Kidney capillary endothelial cell (primary cell): ENCODE measurements at regions not wholly inside any gene's neighbourhood (a gene's known extent, or its start where the extent isn't known, plus 50 kb on each side); places are given as distances from the start of the nearest gene placed in this dataset.
A peak's percentile ranks its signal among the peaks of the same experiment; 100 is the strongest.
"Not testable (repeated sequence)": the region's sequence is repeated elsewhere in the genome, so short reads cannot be mapped to it uniquely, and the experiment has no call there.

Source experiments
- DNase-seq: peaks from one replicate; pipeline ENCODE4 v3.0.0-alpha.2; 2018; ENCODE audit warnings: low spot score

DNA sequence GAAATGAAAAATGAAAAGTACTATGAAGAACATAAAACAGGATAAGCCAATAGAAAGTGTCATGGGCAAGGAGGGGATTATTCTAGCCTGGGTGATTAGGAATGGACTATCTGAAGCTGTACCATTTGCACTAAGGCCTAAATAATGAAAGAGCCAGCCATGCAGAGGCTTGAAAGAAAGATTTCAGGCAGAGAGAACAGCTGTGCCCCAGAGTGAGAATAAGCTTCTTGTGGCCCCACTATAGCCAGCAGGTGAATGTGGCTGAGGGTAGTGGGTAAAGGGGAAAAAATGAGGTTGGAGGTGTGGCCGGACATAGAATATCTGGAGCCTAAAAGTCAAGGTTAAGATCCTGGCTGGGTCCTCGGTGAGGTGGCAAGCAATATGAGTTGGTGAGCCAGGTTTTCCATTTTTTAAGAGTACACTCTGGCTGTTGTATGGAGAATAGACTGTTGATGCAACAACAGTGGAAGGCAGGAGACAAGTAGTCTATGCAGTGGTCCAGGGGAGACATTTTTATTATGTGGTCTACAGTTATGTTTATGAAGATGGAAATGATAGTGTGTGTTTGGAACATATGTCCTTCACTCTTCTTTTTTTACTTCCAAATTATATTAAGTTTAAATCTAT lies 135.2 kb upstream of the SETBP1 start:
- no peak for DNase-seq

DNA sequence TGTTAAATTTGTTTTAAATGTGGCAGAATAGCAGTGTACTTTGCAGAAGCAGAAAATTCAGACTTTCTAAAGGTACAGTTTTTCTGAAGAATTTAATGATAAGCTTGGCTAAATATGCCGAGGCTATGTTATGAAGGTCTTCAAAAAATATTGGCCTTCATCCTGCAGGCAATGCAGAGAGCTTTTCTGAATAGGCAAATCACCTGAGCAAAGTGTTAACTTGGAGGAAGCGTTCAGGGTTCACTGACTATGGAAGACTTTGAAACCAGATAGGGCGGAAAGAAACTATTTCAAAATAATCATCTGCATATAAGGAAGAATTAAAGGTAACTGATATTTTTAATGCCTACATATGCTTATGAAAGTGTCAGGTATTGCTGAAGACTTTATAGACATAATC lies 133.7 kb upstream of the SETBP1 start:
- DNase-seq = no peak

DNA sequence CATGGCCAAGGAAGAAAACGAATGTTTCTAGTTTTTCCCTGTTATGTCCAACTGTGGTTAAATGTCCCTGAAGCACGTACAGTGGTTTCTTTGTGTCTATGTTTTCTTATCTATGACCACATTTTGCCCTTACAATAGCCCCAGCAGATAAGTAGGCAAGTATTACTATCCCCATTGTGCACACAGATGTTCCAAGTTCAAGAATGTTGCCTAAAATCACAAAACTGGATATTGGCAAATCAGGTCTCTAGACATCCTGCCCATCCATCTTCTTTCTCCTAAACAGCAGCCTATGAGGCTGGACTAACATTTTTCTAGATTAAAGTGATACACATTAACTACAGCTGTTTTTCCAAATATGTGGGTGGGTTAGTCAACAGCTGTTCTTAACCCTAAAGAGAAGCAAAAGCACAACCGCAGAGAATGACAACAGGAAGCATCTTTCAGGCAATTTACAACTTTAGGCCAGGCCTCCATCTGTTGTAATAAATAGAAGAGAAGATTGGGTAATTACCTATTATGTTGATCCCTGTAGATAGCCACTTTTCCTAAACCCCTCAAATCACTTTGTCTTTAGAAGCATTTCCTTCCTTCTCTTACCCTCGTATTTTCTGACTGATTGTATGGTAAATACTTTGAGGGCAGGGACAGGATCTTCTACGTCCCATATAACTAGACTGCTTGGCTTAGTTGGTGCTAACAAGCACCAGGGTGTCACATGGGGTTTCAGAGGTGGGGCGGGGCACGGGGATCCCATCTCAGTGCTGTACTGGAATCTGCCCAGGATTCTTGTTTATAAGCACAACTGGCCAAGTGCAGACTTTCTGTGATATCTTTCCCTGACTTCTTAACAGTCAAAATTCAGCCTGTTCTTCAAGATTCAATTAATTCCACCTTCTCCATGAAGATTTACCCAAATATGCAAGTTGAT lies 132.1 kb upstream of the SETBP1 start:
- no peak for DNase-seq

DNA sequence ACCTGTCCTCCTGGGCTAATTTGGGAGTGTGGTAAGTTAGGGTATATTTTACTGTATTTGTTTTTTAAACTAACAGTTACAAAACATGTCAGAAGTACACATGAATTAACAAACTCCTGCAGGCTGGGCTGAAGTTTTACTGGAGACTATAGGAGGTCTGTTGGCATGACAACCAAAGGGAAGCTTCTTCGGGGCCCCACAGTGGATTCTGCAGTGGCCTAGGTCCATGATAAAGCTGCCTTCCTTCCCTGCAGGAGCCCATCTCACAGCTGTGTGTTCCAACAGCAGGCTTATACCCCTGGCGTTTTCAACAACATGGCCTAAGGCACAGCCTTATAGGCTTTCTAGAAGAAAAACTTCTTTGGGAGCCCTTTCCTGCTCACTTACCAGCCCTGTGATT lies 128.0 kb upstream of the SETBP1 start:
- no peak for DNase-seq

DNA sequence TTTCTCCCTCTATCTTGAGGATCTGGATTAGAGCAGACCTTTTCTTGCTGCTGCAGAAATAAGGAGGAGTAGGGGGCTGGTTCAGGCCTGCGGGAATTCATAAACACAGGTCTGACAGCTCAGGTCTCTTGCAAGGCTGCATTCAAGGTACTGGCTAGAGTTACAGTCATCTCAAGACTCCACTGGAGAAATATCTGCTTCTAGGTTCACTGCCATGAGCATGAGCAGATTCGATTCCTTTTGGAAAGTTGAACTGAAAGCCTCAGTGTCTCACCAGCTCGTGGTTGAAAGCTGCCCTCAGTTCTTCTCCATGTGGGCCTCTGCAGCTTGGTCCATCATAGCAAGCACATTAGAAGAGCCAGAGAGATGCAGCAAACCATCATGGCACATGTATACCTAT lies 124.4 kb upstream of the SETBP1 start:
- DNase-seq = no peak

DNA sequence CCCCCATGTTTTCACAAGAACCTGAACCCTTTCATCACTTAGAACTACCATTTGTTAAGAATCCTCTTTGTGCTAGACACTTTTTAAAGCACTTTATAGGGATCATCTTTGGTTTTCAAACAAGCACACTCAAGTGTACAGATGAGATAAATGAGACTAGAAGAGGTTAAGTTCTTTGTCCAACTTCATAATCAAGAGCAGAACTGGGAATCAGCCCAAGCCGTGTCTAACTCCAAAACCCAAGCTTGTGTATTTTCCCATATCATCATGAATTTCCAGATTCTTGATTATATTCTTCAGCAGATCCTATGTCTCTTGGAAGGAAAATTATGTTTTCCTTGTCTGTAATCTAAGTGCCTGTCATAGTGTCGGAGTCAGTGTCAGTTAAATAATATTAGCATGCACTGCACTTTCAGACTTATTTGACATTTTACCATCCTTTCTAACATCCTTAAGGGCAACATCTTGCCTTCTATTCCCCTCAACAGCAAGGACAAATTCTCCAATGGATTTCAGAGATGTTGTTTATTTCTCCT lies 123.0 kb upstream of the SETBP1 start:
- no peak for DNase-seq

DNA sequence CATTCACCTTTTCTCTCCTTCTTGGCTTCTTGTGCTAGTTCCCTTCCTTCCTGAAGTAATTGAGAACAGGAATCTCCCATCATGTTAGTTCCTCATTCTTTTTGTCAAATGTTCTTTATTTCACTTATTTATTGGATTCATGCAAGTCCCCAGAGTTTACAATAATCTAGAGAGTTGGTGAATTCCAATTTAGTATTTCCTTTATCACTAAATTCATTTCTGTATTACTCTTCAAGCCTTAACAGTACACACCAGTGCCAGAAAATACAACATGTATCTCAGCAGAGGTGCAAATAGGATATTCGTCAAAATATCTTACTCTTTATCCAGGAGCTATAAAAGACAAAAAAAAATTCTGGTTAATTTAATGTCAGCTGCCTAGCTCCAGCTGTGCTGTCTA lies 121.9 kb upstream of the SETBP1 start:
- no peak for DNase-seq

DNA sequence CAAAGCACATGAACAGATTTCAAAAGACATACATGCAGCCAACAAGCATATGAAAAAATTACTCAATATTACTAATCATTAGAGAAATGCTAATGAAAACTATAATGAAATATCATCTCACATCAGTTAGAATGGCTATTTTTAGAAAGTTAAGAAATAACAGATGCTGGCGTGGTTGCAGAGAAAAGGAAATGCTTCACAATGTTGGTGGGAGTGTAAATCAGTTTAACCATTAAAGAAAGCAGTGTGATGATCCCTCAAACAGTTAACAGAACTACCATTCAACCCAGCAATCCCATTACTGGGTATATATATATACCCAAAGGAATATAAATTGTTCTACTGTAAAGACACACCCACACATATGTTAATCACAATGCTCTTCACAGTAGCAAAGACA lies 117.7 kb upstream of the SETBP1 start:
- DNase-seq = no peak

DNA sequence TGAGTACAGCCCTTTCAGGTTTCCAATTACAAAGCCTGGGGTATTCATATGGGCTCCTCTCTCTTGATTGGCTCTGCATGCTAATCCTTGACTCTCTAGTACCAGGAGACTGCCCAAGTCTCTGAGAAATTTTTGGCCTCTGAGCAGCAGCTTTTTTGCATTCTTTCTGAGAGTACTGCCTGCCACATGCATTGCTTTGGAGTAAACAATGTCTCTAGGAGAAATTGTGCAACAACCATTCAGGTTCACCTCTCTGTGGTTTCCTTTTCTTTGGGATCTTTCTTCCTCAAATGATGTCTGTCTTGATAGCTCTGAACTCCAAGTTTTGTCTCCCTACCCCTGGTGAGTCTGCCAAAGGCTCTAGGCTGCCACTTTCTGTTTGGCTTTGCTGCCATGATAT lies 115.8 kb upstream of the SETBP1 start:
- DNase-seq = no peak

DNA sequence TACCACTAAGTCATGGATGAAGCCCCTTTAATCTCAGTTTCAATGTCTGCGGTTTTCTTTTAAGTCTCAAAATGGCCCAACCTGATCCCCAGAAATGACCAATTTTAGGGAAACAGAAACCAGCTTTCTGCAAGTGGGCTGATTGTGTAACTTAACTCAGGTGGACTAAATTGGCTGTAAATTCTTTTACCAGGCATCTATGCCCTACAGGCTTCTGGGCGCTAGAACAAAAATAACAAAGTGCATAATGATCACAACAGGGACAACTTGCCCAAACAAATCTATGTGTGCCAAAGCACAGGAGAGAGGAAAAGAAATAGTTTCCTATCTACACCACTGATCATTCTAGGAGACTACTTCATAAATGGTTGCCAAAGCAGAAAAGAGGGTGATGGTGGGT lies 112.3 kb upstream of the SETBP1 start:
- DNase-seq = no peak

DNA sequence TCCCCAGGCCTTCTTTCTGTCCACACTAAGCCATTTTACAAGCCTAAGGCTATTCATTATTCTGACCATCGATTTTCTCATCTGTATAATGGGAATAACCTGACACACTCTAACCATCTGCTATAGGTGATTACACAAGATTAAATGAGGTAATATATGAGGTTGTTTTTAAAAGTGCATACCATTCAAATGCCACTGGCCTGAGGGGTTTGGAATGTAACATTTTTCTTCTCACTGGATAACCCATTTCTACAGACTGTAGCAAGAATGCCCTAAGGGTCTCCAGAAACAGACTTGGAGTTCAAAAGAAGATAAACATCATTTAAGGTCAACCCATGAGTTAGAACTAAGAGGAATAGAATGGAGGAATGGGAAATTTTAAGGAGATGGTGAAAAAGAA lies 111.7 kb upstream of the SETBP1 start:
- DNase-seq = no peak

DNA sequence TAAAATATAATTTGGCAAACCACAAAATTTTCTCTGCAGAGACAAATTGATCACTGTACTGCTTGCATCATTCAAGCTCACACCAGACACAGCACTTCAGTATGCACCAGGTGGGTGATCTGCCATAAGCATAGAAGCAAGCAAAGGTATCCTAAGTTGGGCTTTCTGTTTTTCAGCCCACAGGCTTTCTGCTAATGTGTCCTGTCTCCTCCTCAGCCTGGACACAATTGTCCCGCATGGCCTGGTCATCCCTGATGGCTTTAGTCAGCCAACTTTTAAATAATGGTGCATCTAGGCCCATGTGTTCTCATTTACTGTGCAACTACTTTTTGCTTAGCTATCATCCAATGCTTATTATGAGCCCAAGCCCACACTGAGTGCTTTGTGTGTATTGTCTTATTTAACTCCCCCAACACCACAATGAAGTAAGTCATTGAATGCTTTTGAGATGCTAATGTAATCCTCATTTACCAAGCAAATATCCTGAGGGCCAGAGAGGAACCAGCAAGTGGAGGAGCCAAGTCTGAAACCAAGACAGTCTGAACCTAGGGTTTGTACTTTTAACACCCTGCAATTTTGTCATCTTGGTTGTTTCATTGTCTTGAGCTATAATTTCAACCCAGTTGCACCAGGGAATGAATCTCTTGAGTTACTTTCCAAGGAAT lies 111.2 kb upstream of the SETBP1 start:
- DNase-seq = no peak

DNA sequence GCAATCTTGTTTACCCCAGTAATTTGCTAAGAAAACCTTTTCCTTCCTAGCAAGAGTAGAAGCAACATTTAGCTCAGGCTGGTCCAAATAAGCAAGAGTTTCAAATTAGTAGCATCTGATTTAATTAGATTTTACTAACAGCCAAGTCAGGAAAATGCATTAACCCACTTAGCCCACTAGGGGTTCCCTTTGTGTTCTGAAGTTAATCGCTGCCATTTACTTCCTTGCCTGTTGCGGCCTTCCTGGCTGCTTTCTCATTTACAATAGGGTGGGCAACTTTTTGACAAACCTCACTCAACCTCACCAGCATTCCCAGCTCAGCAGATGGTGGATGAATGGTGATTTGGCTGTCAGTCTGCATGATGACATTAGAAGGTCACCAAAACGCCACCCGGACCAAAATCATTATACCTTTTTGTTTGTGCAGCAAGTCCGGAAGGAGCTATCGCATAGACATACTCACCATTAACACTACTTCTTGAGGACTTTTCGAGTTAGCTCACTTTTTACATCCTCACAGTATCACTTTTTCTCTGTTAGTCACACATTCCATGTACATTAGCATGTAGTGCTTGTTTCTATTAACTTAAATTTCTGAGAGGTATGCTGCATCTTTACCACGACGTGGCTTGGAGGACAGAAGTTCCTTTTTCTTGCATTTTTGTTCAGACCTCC lies 101.5 kb upstream of the SETBP1 start:
- peak; percentile 12 for DNase-seq

DNA sequence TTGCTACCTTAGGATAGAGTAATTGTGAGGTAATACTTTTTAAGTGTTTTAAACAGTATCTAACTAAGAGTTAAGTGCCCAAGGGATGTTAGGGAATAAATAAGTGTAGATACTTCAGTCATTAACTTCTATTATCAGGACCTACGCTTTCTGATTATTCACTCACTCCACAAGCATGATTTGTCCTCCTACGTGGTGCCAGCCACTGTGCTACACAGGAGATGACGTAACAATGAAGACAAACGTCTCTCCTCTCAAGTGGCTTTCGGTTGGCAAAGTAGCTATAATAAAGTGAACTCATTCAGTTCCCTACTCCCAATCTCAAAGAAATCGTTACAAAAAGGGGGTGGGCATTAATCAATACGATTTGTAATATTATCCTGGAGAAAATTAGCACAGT lies 100.9 kb upstream of the SETBP1 start:
- no peak for DNase-seq

DNA sequence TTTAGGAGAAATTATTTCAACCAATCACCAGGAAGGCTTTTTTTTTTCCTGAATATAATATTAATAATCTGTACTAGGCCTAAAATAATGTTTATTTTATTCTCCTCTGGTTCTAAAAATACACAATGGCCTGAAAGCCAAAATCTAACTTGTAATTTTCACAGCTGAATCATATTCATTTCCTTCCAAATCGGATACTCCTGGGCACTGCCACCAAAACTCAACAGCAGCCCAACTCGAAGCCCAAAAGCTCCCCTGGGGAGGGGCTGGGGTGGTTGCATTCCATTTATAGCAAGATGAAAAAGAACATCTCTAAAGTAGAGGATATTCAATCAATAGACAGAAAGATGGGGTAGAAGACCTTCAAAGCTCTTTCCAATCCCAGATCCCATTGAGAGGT lies 100.5 kb upstream of the SETBP1 start:
- DNase-seq = no peak

DNA sequence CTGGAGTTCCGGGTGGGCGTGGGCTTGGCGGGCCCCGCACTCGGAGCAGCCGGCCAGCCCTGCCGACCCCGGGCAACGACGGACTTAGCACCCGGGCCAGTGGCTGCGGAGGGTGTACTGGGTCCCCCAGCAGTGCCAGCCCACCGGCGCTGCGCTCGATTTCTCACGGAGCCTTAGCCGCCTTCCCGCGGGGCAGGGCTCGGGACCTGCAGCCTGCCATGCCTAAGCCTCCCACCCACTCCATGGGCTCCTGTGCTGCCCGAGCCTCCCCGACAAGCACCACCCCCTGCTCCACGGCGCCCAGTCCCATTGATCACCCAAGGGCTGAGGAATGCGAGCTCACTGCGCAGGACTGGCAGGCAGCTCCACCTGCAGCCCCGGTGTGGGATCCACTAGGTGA lies 99.9 kb upstream of the SETBP1 start:
- not testable (repeated sequence) for DNase-seq

DNA sequence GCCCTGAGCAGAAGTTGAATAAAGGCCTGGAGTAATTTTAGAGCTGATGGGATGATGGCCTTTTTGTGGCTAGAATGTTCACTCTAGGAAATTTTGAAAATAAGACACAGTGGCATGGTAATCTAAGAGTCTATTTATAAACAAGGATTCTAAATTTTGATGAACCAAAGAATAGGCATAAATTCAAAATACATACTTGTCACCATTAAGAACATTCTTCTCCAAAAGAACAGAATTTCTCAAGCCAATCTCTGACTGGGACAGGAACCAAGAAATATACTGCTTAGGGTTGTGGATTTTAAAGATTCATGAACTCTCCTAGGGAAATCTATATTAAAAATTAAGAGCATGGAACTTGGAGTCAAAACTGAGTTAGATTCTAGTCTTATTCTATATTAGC lies 98.2 kb upstream of the SETBP1 start:
- no peak for DNase-seq

DNA sequence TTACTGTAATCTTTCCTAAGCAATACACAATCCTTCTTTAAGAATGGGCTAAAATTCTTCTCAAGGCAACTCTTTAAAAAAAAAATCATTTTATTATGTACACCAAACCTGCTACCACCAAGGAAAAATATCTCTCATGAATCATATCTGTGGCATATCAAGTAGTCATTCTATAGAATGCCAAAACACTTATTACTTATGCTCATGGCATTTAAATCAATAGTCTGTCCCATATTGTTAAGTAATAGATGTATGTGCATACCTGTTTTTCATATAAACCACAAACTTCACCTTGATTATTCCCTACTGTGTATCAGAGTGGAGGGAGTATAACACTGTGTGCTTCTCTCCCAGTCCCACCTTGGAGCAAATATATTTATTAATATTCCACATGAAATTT lies 95.8 kb upstream of the SETBP1 start:
- no peak for DNase-seq

DNA sequence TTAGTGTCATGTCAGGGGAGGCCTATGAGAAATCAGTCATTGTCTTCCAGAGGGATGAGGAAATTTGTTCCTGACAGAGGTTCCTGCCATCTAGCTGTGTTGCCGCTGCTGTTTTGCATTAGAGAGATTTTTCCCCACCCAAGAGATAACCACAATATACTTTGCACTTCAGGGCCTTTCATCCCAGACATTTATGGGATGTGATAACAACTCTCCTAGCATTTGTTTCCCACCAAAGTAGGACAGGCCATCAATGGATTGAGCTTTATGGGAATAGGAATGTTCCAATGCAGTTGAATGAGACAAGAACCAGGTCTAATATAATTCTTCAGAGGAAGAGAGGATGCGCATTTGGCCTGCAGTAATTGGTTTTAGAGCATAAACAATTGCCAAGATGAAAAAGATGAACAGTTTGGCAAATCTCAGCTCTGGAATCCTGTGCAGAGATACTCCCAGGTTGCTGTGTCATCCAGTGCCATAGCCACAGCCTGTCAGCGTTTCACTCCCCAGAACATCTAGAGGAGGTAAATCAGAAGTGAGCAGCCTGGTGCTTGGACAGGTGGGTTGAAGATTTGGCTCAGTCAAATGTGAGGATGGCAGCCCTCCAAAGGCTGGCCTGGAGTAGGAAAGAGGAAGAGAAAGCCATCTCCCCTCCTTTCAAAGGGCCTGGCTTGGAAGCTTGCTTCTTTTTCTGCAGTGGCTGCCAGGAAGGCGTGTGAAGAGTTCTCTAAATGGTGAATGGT lies 93.7 kb upstream of the SETBP1 start:
- DNase-seq = no peak

DNA sequence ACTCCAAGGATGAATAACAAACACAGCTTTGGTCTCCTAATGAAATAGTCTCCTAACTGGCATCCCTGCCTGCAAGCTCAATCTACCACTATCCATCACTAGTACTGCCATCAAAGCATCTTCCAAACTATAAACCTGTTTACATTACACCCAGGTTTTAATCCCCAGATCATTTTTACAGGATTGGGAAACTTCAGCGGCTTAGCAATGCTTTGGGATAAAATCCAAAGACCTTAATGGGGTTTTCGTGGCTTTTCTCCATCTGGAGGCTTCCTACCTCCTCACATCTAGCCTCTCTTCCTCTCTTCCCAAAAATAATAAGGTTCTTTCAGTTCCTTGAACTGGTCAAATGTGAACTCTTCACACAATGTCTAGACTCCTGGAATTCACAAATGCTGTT lies 92.2 kb upstream of the SETBP1 start:
- DNase-seq = no peak

DNA sequence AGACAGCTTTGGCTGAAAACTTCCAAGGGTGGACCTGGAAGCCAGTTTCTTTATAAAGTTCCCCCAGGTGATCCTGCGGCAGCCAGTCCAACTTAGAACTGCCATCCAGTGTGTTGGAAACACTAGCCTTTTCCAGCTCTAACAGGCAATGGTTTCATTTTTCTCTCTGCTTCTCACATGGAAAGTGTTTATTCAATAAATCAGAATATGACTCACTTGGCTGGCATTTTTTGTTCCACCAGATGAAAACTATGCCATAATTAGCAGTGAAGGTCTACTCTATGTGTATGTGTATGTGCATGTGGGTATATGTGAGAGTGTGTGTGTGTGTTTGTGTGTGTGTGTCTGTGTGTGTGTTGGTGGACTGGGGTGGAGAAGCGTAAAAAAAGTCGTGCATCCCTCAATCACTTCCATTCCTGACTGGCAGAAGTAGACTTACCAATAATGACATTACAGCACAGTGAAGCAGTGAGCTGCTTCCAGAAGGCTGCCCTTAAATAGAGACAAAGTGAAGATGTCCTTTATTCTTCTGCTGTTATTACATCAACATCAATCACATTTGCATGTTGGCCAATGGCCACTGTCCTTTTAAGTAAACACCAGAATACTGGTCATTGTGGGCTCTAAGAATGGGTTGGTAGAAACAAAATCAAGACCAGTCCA lies 90.9 kb upstream of the SETBP1 start:
- DNase-seq = no peak
